H1 (cell line): ENCODE measurements at regions not wholly inside any gene's neighbourhood (a gene's known extent, or its start where the extent isn't known, plus 50 kb on each side); places are given as distances from the start of the nearest gene placed in this dataset.

Experiments used
- POLR2A ChIP-seq, 2 experiments: IDR thresholded peaks; 1 replicate in 1 of 2; 2 replicates in 1 of 2; pipeline ENCODE4 v1.6.1; 2011; ENCODE audit warnings: low read depth in 2 of 2, low read length in 2 of 2, mild to moderate bottlenecking in 2 of 2; ENCODE audit errors: control extremely low read depth in 1 of 2
- POLR2AphosphoS5 ChIP-seq: IDR thresholded peaks from 2 replicates; pipeline ENCODE4 v1.6.1; 2011; ENCODE audit warnings: low read depth, low read length

- TF ChIP-seq POLR2AphosphoS5 (no peak), POLR2A (IDR thresholded peaks at IDR 0.05; ENCODE audit: control extremely low read depth in 1 of 2, low read depth in 2 of 2, low read length in 2 of 2) (no peak)
Measured at GRCh38 chr13:80945328-80945727, 604.4 kb upstream of the SPRY2 start.
